ENCODE measurements at regions not wholly inside any gene's neighbourhood (a gene's known extent, or its start where the extent isn't known, plus 50 kb on each side); places are given as distances from the start of the nearest gene placed in this dataset.
"Not testable (repeated sequence)": the region's sequence is repeated elsewhere in the genome, so short reads cannot be mapped to it uniquely, and the experiment has no call there.

DNA sequence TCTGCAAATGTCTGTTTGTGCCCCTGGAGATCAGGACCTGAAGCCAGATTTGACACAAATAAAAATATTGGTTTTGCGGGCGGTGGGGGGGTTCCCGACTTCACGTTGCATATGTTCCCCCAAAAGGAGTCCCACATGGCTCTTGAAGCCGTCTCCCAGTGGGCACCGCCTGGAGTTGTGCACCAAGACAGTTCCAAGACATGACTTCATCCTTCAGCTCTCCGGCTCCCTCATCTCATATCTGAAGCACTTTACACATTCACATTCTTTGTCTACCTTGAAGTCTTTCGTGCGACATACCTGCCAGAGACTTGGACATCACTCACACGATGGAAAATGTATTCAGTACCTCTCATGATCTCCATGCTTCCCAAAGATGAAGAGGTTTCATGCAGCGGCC is 362.8 kb upstream of the FOXK1 start:
- no peak for DNase-seq

GRCh38 chr7:4325732-4326131 is 356.4 kb upstream of the FOXK1 start:
- DNase-seq: no peak

- DNase-seq: no peak
Measured at GRCh38 chr7:4331711-4332110, 350.4 kb upstream of the FOXK1 start.

DNA sequence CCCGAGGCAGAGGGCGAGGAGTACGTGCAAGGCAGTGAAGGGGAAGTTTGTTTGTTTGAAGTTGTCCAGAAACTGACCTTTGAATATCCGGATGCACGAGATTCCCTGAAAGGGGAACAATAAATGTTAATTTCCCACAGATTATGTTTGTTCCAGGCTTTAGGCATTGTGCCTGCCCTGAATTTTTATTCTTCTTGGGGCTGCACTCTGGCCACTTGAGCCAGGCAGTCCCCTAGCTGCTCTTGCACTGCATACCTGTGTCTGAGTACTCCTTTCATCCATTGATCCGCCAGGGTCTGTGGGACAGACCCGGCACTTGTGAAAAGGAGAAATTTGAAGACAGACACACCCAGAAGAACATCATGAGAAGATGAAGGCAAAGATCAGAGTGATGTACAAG is 343.5 kb upstream of the FOXK1 start:
- DNase-seq: no peak

DNA sequence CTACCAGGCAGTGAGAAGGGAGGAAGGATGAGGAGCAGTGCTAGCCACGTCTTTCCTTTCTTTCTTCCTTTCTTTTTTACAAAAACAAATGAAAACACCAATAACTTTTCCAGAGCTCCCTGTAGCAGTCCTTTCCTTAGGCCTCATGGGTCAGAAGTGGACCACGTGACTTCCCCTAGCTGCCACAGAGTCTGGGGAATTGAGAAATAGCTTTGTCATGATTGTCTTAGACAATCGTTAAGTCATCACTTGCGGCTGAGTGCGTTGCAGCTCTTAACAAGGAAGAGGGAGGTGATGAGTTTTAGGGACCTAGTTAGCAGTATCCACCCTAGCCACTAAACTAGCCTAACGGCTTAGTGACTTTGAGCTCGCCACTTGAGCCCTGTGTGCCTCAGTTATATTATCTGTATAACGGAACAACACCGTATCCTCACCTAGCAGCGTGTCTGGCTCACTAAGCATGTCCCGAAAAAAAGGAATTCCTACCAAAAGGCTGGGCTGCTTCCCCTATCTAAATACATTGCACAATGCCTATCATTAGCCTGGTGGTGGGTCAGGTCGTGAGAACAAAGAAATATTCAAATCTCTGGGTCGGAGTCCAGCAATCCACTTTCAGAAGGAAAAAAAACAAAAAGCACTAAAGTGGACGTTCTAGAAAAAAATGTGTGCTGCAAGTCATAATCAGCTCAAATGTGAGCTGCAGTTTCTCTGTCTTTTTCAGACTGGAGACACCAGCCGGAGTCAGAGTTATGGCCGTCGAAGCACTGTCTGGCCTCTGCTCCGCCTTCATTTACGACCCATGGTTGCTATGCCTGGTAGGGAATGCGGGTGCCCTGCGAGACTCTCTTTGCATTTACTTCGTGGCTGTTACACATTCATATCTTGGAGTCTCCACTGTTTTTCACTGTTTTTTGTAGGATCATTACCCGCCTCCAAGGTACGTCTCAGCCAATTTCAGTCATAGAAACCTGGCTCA is 338.5 kb upstream of the FOXK1 start:
- no peak for DNase-seq

GRCh38 chr7:4345004-4345403 is 337.1 kb upstream of the FOXK1 start:
- DNase-seq: no peak

GRCh38 chr7:4352069-4352468 is 330.0 kb upstream of the FOXK1 start:
- DNase-seq: no peak

DNA sequence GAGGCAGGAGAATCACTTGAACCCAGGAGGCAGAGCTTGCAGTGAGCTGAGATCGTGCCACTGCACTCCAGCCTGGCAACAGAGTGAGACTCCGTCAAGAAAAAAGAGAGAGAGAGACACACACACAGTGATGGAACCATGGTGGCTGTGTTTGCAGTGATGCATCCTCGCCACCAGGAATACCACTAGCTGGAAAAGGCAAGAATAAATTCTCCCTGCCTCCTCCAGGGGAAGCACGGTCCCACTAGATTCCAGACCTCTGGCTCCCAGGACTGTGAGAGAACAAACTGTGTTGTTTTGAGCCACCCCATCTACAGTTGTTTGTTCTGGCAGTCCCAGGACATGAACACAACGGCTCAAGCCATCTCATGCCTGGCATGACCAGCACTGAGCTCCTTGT is 320.3 kb upstream of the FOXK1 start:
- DNase-seq: no peak

GRCh38 chr7:4383584-4383983 is 298.5 kb upstream of the FOXK1 start:
- no peak for DNase-seq

DNA sequence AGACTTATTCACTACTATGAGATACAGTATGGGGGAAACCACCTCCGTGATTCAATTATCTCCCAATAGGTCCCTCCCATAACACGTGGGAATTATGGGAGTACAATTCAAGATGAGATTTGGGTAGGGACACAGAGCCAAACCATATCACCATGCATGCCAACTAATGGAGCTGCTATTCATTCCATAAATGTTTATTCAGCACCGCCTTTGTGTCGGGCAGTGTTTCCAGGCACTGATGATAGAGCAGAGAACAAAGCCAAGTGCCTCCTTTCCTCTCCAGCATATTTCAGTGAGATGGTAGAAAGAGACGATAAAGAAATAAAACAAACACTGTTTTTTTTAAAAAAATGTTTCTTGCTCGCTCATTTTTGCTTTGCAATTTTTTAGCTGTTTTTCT is 295.9 kb upstream of the FOXK1 start:
- DNase-seq: peak; percentile 39

- not testable (repeated sequence) for DNase-seq
Measured at GRCh38 chr7:4391103-4391502, 291.0 kb upstream of the FOXK1 start.

- DNase-seq: no peak
Measured at GRCh38 chr7:4394736-4395135, 287.4 kb upstream of the FOXK1 start.

DNA sequence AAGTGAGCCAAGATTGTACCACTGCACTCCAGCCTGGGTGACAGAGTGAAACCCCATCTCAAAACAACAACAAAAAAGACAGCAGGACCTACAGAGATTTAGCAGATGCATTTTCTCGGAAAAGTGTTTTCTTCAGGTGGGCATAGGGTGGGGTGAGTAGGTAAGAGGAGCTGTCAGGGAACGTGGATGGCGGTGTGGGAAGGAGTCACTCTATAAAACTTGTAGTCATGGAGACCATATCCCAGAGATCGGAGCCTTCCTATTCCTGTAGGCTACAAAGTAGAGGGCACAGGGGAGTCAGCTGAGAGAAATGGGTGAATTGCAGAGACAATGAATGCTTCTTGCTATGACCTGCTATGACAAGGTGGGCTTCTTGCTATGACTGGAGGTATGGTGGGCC is 283.0 kb upstream of the FOXK1 start:
- no peak for DNase-seq

- no peak for DNase-seq
Measured at GRCh38 chr7:4399596-4399995, 282.5 kb upstream of the FOXK1 start.

DNA sequence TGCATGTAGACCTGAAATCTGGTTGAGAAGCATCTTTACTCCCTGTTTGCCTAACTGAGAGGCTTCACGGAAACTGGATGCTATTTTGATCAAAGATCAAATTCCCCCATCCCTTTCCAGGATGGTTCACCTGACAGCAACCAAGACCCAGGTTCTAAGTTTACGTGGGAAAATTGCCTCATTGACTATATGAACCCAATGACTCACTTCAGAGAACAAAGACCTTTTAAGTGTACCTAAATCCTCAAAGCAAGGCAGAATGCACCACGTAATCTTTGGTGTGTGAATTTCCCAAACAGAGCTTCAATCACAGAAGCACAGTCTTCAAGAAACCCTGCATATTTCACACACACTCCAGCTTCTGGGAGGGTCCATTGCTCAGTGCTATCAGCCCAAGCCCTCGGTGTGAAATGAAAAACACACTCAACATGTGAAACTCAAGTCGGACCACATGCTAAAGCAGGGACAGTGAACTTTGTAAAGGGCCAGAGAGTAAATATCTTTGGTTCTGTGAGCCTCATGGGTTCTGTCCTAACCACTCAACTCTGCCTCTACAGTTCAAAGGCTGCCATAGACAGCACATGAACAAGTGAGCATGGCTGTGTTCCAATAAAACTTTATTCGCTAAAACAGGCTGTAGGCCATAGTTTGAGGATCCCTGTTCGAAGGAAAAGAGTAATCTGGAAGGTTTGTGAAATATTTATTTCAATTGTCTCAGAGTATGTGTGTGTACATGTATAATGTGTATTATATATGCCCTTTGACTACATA is 275.6 kb upstream of the FOXK1 start:
- no peak for DNase-seq

- no peak for DNase-seq
Measured at GRCh38 chr7:4409946-4410345, 272.1 kb upstream of the FOXK1 start.

DNA sequence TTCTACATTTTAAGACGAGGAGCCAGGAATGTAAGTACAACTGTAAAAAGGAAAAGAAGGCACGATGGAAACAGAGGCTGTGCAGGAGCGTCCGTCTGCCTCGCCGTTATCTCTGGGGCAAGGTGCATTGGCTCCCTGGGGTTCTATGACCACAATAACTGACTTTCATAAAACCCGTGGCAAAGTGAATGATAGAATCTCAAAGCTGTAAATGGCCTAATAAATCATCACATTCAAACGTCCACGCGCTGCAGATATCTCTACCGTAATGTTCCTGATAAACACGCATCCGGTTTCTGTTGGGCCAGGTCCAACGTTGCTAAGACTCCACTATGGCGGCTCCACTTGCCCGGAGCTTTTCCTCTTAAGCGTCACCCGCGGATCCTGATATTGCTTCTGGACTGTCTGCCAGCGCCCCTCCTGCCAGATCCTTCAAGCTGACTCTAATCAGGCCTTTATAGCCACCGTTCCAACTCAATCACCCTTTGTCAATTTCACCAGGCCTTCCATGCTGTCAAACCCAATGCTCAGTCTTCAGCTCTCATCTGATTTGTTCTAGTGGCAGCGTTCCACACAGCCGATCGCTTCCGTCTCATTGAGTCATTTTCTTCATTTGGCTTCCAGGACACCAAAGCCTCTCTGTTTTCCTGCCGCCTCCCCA is 265.6 kb upstream of the FOXK1 start:
- peak; percentile 18 for DNase-seq

DNA sequence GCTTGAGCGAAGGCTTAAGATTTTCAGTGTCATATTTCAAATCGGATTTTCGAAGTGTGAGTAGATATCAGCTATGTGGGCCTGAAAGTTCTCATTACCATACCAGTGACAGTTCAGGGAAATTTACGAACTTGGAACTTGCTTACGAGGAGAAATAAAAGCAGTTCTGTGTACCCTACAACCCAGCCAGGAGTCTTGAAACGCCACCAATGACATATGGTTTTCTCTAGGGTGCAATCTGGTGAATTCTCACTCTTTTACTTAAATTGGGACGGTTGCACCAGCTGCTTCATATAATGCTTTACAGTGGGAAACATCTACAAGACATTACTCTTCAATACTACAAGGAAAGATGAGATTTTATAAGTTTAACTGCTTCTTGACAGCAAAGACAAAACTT is 253.6 kb upstream of the FOXK1 start:
- no peak for DNase-seq

- DNase-seq: no peak
Measured at GRCh38 chr7:4430227-4430626, 251.9 kb upstream of the FOXK1 start.

DNA sequence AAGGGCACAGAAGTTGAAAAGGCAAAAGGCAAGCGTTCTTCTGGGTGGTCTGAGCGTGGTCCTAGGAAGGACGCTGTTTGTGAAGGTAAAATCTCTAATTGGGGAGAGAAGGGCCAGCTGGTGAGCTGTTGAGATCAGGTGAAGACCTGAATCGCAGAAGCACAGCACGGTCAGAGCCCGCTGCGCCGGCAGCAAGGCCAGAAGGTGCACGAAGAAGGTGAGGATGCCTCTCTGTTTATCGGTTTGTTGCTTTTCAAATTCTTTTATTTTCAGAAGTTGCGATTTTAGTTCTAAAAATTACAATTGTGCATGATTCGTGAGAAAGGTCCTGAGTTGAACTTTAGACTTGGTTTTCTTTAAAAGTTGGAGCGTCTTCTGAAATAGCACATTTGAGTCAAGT is 247.8 kb upstream of the FOXK1 start:
- DNase-seq: no peak

GRCh38 chr7:4436361-4436895 is 245.7 kb upstream of the FOXK1 start:
- DNase-seq: no peak

DNA sequence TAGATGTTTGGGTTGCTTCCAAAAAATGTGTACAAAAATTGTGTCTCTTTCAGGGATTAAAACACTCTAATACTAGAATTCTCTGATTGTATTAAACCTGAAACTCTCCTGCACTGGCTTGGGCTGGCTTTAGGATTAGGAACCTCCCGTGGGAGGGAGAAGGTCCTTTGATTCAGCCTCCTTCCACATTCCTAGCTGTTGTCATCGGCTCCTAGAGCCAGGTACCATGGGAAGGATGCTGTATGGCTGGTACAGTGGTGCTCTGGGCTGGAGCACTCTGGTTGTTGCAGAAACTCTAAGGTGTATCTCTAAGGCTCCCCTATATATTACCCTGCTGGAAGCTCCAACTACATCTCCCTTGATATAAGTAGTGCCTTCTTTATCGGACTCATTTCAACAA is 245.2 kb upstream of the FOXK1 start:
- no peak for DNase-seq

DNA sequence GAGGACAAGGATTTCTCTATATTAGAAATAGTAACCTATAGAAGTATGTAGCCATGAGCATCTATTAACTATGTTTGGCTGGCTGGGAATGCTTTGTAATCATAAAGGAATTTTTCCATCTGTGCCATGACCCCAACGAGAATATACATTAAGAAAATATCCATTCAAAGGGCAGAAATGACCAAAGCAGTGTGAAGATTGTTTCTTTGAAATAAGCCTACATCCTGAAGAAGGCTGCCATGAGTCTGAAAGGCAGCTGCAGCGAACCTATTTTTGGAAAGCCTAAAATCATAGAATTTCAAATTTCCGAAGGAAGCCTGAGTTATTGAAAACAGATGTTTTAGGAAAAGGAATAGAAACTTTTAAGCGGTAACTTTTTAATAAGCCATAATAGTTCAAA is 244.2 kb upstream of the FOXK1 start:
- DNase-seq: no peak
